Right renal cortex interstitium (tissue), 3 donors: ENCODE measurements at regions not wholly inside any gene's neighbourhood (a gene's known extent, or its start where the extent isn't known, plus 50 kb on each side); places are given as distances from the start of the nearest gene placed in this dataset.

Experiments used
- DNase-seq, 3 donors: peaks; one replicate each; pipeline ENCODE4 v3.0.0-alpha.2; 2013; ENCODE audit warnings: low read depth in 3 of 3, low spot score in 2 of 3

DNA sequence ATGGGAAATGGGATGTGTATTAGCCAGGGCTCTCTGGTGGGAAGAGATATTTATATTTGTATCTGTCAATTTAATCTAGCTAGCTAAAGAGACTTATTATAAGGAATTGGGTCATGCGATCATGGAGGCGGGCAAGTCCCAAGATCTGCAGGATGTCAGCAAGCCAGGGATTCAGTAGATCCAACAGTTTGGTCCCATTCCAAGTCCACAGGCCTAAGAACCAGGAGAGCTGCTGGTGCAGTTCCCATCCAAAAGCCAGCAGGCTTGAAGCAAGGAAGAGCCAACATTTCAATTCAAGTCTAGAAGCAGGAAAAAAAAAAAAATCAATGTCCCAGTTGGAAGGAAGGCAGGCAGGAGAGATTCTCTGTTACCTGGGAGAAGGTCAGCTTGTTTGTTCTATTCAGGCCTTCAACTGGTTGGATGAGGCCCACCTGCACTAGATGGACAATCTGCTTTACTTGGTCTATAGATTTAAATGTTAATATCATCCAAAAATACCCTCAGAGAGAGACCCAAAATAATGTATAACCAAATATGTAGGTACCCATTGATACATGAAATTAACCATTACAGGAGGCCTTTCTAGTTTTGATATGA, 60.7 kb upstream of the BCAT1 start:
- DNase-seq = no peak

DNA sequence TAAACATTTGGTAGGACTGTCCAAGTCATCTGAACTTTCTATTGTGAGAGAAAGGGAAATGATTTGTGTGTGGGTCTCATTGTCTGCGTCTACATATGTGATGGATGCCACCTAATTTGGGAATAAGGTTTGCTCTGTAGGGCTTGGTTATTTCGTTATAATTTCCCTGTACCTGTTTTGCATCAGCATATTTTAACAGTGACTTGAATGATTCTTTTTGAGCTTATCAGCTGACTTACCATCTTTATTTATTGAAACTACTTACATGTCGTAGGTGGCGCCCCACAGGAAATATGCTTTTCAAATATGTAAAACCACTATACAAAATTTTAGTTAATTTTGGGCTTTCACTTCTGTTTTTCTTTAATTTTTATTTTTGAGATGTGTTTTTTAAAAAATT, 56.5 kb upstream of the BCAT1 start:
- no peak for DNase-seq

DNA sequence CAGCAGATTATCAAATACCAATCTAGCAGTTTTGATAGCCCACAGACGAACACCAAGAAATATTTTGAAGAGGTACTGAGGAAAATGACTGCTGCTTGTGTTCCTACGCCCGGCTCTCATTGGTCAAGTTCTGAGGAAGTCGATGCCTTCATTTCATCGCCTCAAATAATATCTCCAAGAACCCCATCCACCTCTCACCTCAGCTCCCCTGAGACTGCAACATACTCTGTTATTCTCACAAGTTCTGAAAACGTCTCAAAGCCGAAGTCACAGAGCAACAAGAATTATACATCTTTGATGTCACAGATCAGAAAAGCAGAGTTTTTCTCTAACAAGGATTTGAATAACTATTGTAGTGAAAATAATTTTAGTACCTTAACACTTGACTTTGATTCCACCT, 55.5 kb upstream of the BCAT1 start:
- DNase-seq = no peak

DNA sequence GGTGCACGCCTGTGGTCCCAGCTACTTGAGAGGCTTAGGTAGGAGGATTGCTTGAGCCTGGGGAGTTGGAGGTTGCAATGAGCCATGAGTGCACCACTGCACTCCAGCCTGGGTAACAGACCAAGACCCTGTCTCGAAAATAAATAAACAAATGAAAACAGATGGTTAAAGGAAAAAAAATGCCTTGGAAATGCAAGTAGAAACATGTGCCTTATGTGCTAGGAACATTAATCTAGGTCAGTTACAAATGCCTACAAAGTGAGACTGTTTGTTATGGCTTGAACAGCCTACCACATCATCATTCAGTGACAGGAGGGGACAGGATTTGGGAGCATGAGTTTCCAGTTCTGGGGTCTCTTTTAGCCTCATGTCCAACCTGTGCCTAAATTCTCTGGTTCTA, 52.4 kb upstream of the BCAT1 start:
- no peak for DNase-seq
